HepG2 (cell line): ENCODE measurements at regions not wholly inside any gene's neighbourhood (a gene's known extent, or its start where the extent isn't known, plus 50 kb on each side); places are given as distances from the start of the nearest gene placed in this dataset.
A peak's percentile ranks its signal among the peaks of the same experiment; 100 is the strongest.

Experiments used
- ATAC-seq: fragments of 200-7000 bp; cut with Tn5 transposase; 3 replicates; pipeline ENCODE4 v1.9.1; 2020; ENCODE audit warnings: mild to moderate bottlenecking, moderate library complexity
- BruUV-seq: library from RNA; stranded (reverse); fragments of 400-500 nt; replicated peaks from 2 replicates; lab custom pipeline; 2021; lab: Mats Ljungman, UMichigan
- CTCF ChIA-PET: fragments of 300-600 bp; formaldehyde crosslinking; extraction: SDS; loops from one replicate; lab custom pipeline; 2021; ENCODE audit warnings: low total read pairs, inconsistent platforms, low intra/inter-chr PET ratio; lab: Yijun Ruan, JAX
- POLR2A ChIA-PET: fragments of 350-600 bp; sonication (Branson Sonifier 250); formaldehyde crosslinking; loops from one replicate; lab custom pipeline; 2020; ENCODE audit warnings: antibody characterized with exemption, inconsistent platforms; lab: Yijun Ruan, JAX
- DNase-seq: peaks from one replicate; pipeline ENCODE4 v3.0.0-alpha.2; 2015; ENCODE audit warnings: low spot score
- FAIRE-seq: peaks from 3 replicates; lab custom pipeline; 2011; peaks lifted over from hg19 to GRCh38; lab: Jason Lieb, UNC
- H2AFZ ChIP-seq: one replicate; pipeline ENCODE4 v1.6.1; 2011; ENCODE audit warnings: low read length, inconsistent platforms
- H3K27ac ChIP-seq: fragments of 300-600 bp; 3 replicates; pipeline ENCODE4 v1.8.0; 2011; ENCODE audit warnings: mixed run types, mild to moderate bottlenecking, mixed read lengths, low read length, inconsistent platforms; ENCODE audit not compliant: insufficient read depth; ENCODE audit errors: extremely low read length
- H3K27me3 ChIP-seq, 2 experiments: fragments of 200-600 bp in 1 of 2; 2 replicates in 1 of 2; 3 replicates in 1 of 2; pipeline versions ENCODE4 v1.6.0 to v1.8.0; 2011; ENCODE audit warnings: low read length in 2 of 2, mild to moderate bottlenecking in 2 of 2, moderate library complexity in 2 of 2, inconsistent platforms in 1 of 2; ENCODE audit not compliant: insufficient read depth in 2 of 2, control insufficient read depth in 1 of 2
- H3K36me3 ChIP-seq, 2 experiments: fragments of 200-600 bp in 1 of 2; replicated peaks in 1 of 2; 2 replicates in 1 of 2; 3 replicates in 1 of 2; pipeline versions ENCODE4 v1.5.1 to v1.8.0; 2011; ENCODE audit warnings: low read length in 2 of 2, inconsistent platforms in 1 of 2; ENCODE audit not compliant: insufficient read depth in 2 of 2, control insufficient read depth in 1 of 2
- H3K4me1 ChIP-seq: 2 replicates; pipeline ENCODE4 v1.5.1; 2012; ENCODE audit warnings: low read length, inconsistent platforms; ENCODE audit not compliant: insufficient read depth
- H3K4me2 ChIP-seq: 2 replicates; pipeline ENCODE4 v1.6.0; 2011; ENCODE audit warnings: low read depth, low read length, inconsistent platforms
- H3K4me3 ChIP-seq, 3 experiments: fragments of 200-600 bp in 1 of 3; sonication (generic), shearing (Covaris generic) in 1 of 3; replicated peaks in 1 of 3; 2 replicates each; pipeline ENCODE4 v1.5.1; 2011 to 2016; ENCODE audit warnings: low read length in 3 of 3, inconsistent platforms in 2 of 3, low read depth in 2 of 3, mild to moderate bottlenecking in 2 of 3, control low read depth in 1 of 3, mixed read lengths in 1 of 3; ENCODE audit not compliant: insufficient read depth in 1 of 3
- H3K79me2 ChIP-seq: one replicate; pipeline ENCODE4 v1.6.1; 2011; ENCODE audit warnings: low read length, inconsistent platforms; ENCODE audit not compliant: insufficient read depth
- H3K9ac ChIP-seq: 2 replicates; pipeline ENCODE4 v1.6.0; 2011; ENCODE audit warnings: mild to moderate bottlenecking, low read depth, low read length, inconsistent platforms; ENCODE audit not compliant: insufficient read depth
- H3K9me3 ChIP-seq: 2 replicates; pipeline ENCODE4 v1.5.1; 2012; ENCODE audit warnings: mild to moderate bottlenecking, low read length
- H4K20me1 ChIP-seq: 2 replicates; pipeline ENCODE4 v1.6.0; 2011; ENCODE audit warnings: inconsistent platforms, mild to moderate bottlenecking, low read length, moderate library complexity; ENCODE audit not compliant: insufficient read depth
- CTCF ChIP-seq: sonication (generic); formaldehyde crosslinking; IDR thresholded peaks from 2 replicates; pipeline ENCODE4 v1.5.0; 2020; ENCODE audit warnings: mild to moderate bottlenecking, missing genetic modification reagents, moderate library complexity
- ETV5 ChIP-seq: IDR thresholded peaks from 2 replicates; pipeline ENCODE4 v1.6.1; 2018; ENCODE audit warnings: missing biosample characterization, missing genetic modification reagents, inconsistent platforms, borderline replicate concordance
- KDM4B ChIP-seq: sonication (generic); formaldehyde crosslinking; IDR thresholded peaks from 2 replicates; pipeline ENCODE4 v1.4.0; 2020; ENCODE audit warnings: missing genetic modification reagents
- ZMYM3 ChIP-seq: sonication (generic); formaldehyde crosslinking; IDR thresholded peaks from 2 replicates; pipeline ENCODE4 v1.5.1; 2020; ENCODE audit warnings: mild to moderate bottlenecking, missing genetic modification reagents
- ZNF160 ChIP-seq: sonication (generic); formaldehyde crosslinking; IDR thresholded peaks from 2 replicates; pipeline ENCODE4 v1.8.0; 2022; ENCODE audit warnings: mild to moderate bottlenecking, inconsistent platforms, missing genetic modification reagents
- ZNF724P ChIP-seq: sonication (generic); formaldehyde crosslinking; IDR thresholded peaks from 2 replicates; pipeline ENCODE4 v1.8.0; 2022; ENCODE audit warnings: missing genetic modification reagents, borderline replicate concordance
- WGBS: methylation state at CpG from one replicate; pipeline ENCODE4 v1.1.6; 2017; ENCODE audit warnings: low lambda C conversion rate; 5-methylcytosine and 5-hydroxymethylcytosine counted together
- in situ Hi-C: cut with HindIII; loops from 2 replicates; pipeline ENCODE4 v1.10.0; 2017; ENCODE audit warnings: low pct_unique_long_range_greater_than_20kb; ENCODE audit not compliant: extremely low pct_ligation_motif_present
- intact Hi-C: fragments of 100-400 bp; cut with micrococcal nuclease; formaldehyde crosslinking; loops from one replicate; pipeline ENCODE4 v1.10.0; 2022; ENCODE audit not compliant: unreplicated experiment
- TF ChIP-seq, protein P1 (sequence below): sonication (generic); formaldehyde crosslinking; IDR thresholded peaks from 2 replicates; pipeline ENCODE4 v1.5.0; 2020; ENCODE audit warnings: mild to moderate bottlenecking, missing genetic modification reagents, borderline replicate concordance

GRCh38 chr12:90062799-90063198 is 354.2 kb upstream of the ATP2B1 start:
- TF ChIP-seq KDM4B (no peak), CTCF (CRISPR knock-in tag) (peak; percentile 22; the same call in 1 of the 2 replicates)
- ATAC-seq: peak; percentile 63
- intact Hi-C loops: no loop called here
- no peaks in the 10 kb centered on the region for H3K79me2 ChIP-seq
- H3K9ac ChIP-seq: no peak overlapping the region
- ChIA-PET CTCF (no interaction called here), POLR2A (no interaction called here)
- no peak for FAIRE-seq
- 3% methylated on average over 4 of the region's 4 CpGs for WGBS
- H3K36me3 ChIP-seq: no peaks in the 10 kb centered on the region
- H3K4me2 ChIP-seq: no peak overlapping the region
- DNase-seq: peak; percentile 5
- no peaks in the 10 kb centered on the region for H3K4me1 ChIP-seq
- no peaks in the 10 kb centered on the region for H4K20me1 ChIP-seq
- no peaks in the 10 kb centered on the region for H3K9me3 ChIP-seq
- BruUV-seq: no TSS peak
- no peak overlapping the region for H3K27ac ChIP-seq
- in situ Hi-C loops: no loop called here
- no peaks in the 10 kb centered on the region for H3K27me3 ChIP-seq
- no peak overlapping the region for H3K4me3 ChIP-seq
- no peak overlapping the region for H2AFZ ChIP-seq

DNA sequence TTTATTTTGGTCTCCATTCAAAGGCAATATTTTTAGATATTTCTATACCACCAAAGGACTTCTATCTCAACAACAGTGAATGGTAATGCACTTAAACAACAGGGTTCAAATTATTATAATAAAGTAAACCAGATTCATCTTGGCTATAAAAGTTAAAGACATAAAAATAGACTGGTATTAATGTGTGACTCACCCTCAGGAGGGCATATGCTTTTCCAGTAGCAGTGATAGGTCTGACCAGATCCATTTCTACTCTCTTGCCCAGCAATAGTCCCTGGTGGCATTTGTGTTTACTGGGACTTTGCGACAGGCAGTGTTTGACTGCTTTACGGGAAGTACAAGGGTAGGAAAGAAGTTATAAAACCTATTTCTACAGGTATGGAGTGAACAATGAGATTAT is 353.2 kb upstream of the ATP2B1 start:
- H3K9me3 ChIP-seq: no peaks in the 10 kb centered on the region
- ATAC-seq (no peak), FAIRE-seq (no peak)
- no peak overlapping the region for H3K4me3 ChIP-seq
- no peaks in the 10 kb centered on the region for H3K79me2 ChIP-seq
- no peaks in the 10 kb centered on the region for H4K20me1 ChIP-seq
- H3K36me3 ChIP-seq: no peaks in the 10 kb centered on the region
- TF ChIP-seq ZMYM3 (CRISPR knock-in tag) (no peak), ZNF160 (CRISPR knock-in tag) (no peak), ETV5 (no peak), ZNF724P (CRISPR knock-in tag) (no peak)
- TF ChIP-seq, protein P1, sequence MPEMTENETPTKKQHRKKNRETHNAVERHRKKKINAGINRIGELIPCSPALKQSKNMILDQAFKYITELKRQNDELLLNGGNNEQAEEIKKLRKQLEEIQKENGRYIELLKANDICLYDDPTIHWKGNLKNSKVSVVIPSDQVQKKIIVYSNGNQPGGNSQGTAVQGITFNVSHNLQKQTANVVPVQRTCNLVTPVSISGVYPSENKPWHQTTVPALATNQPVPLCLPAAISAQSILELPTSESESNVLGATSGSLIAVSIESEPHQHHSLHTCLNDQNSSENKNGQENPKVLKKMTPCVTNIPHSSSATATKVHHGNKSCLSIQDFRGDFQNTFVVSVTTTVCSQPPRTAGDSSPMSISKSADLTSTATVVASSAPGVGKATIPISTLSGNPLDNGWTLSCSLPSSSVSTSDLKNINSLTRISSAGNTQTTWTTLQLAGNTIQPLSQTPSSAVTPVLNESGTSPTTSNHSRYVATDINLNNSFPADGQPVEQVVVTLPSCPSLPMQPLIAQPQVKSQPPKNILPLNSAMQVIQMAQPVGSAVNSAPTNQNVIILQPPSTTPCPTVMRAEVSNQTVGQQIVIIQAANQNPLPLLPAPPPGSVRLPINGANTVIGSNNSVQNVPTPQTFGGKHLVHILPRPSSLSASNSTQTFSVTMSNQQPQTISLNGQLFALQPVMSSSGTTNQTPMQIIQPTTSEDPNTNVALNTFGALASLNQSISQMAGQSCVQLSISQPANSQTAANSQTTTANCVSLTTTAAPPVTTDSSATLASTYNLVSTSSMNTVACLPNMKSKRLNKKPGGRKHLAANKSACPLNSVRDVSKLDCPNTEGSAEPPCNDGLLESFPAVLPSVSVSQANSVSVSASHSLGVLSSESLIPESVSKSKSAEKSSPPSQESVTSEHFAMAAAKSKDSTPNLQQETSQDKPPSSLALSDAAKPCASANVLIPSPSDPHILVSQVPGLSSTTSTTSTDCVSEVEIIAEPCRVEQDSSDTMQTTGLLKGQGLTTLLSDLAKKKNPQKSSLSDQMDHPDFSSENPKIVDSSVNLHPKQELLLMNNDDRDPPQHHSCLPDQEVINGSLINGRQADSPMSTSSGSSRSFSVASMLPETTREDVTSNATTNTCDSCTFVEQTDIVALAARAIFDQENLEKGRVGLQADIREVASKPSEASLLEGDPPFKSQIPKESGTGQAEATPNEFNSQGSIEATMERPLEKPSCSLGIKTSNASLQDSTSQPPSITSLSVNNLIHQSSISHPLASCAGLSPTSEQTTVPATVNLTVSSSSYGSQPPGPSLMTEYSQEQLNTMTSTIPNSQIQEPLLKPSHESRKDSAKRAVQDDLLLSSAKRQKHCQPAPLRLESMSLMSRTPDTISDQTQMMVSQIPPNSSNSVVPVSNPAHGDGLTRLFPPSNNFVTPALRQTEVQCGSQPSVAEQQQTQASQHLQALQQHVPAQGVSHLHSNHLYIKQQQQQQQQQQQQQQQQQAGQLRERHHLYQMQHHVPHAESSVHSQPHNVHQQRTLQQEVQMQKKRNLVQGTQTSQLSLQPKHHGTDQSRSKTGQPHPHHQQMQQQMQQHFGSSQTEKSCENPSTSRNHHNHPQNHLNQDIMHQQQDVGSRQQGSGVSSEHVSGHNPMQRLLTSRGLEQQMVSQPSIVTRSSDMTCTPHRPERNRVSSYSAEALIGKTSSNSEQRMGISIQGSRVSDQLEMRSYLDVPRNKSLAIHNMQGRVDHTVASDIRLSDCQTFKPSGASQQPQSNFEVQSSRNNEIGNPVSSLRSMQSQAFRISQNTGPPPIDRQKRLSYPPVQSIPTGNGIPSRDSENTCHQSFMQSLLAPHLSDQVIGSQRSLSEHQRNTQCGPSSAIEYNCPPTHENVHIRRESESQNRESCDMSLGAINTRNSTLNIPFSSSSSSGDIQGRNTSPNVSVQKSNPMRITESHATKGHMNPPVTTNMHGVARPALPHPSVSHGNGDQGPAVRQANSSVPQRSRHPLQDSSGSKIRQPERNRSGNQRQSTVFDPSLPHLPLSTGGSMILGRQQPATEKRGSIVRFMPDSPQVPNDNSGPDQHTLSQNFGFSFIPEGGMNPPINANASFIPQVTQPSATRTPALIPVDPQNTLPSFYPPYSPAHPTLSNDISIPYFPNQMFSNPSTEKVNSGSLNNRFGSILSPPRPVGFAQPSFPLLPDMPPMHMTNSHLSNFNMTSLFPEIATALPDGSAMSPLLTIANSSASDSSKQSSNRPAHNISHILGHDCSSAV (CRISPR knock-in tag): no peak
- TF ChIP-seq, all 625 proteins: peak for 0
- peaks cover 0 to 3% of the 10 kb centered on the region in 2 experiments; a peak in 1 of 5 replicates for H3K27me3 ChIP-seq
- H3K4me2 ChIP-seq: no peak overlapping the region
- CTCF ChIA-PET: no interaction called here
- no peak overlapping the region for H3K9ac ChIP-seq
- no peak for DNase-seq
- POLR2A ChIA-PET: no interaction called here
- intact Hi-C loops (no loop called here), in situ Hi-C loops (no loop called here)
- WGBS: 83% methylated on average over 2 of the region's 2 CpGs
- H3K27ac ChIP-seq: no peak overlapping the region
- no peak overlapping the region for H2AFZ ChIP-seq
- no peaks in the 10 kb centered on the region for H3K4me1 ChIP-seq
- no TSS peak for BruUV-seq
